Fibroblast of peridontal ligament (primary cell): ENCODE measurements at regions not wholly inside any gene's neighbourhood (a gene's known extent, or its start where the extent isn't known, plus 50 kb on each side); places are given as distances from the start of the nearest gene placed in this dataset.
"Not testable (repeated sequence)": the region's sequence is repeated elsewhere in the genome, so short reads cannot be mapped to it uniquely, and the experiment has no call there.

ENCODE experiments used
- DNase-seq: peaks from one replicate; pipeline ENCODE4 v3.0.0-alpha.2; 2010; ENCODE audit errors: extremely low read depth

DNA sequence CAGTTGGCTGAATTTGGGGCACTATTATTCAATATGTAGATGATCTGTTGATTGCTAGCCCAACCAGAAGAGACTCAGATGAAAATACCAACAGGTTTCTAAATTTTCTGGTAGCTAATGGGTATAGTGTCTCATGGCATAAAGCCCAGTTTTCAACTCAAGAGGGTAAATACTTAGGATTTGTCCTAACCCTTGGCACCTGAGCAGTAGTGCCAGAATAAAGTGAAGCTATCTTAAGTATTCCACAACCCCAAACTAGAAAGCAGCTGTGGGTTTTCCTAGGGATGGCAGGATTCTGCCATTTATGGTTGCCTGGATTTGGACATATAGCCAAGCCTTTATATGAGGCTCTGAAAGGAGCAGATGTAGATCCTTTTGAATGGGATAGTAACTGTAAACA, 119.0 kb downstream of the AGTR2 start:
- no peak for DNase-seq

DNA sequence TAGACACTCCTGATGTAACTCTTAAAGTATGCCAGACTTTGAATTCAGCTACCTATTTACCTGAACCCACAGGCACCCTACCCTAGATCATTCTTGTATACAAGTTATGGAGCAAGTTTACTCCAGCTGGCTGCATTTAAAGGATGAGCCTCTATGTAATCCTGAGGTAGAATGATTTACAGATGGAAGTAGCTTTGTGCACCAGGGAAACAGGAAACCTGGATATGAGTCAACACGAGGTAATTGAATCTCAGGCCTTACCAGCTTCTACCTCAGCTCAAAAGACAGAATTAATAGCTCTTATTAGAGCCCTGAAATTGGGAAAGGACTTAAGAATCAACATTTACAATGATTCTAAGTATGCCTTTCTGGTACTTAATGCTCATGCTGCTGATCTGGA, 119.8 kb downstream of the AGTR2 start:
- DNase-seq: no peak

DNA sequence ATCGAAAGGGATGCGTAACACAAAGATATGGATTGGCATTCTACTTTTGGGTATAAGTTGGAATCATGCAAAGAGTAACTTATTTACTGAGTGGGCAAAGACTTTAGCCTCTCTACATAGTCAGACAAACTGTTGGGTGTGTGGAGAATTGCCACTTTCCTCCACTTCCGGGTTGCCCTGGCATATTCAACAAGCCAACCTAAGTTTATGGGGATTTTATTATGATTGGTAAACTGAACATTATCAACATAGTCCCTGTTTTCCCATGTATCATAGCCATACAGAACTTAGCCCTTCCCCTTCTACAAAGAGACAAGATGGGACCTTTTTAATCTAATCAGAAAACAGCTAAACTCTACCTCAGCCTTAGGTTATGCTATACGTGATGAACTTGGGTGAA, 121.6 kb downstream of the AGTR2 start:
- DNase-seq: no peak

DNA sequence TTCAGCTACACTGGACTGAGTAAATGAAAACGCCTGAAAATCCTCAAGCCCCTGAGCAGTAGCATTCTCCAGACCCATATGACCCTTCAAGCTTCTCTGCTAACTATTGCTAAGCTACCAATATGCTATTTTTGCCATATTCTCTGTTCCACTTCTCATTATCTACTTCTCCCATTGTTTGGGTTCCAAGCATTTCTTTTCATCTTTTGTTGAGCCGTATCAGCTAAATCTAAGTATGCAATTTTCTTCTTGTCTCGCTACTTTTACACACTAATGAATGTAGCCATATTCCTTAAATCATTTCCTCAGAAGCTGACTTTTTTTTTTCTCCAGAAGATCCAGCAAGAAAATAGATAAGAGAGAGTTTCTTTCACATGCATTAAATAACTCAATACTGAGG, 128.4 kb downstream of the AGTR2 start:
- no peak for DNase-seq

DNA sequence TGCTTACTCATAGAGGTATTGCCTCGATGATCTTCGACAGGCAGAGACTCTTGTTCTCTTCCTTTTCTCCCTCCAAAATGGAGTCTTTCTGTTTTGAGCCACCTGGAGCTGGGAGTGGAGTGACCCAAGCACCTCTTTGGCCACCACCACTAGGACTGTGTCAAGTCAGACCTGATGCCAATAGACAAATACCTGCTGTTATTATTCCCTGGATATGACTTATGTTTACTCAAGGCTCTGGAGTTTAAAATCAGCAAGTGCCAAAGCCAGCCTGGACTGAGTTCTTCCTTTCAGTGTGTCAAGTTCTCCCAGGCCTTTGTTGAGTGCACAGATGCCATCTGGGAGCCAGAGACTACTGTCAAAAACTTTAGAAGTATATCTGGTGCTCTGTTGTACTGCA, 130.2 kb upstream of the SLC6A14 start:
- DNase-seq: no peak

DNA sequence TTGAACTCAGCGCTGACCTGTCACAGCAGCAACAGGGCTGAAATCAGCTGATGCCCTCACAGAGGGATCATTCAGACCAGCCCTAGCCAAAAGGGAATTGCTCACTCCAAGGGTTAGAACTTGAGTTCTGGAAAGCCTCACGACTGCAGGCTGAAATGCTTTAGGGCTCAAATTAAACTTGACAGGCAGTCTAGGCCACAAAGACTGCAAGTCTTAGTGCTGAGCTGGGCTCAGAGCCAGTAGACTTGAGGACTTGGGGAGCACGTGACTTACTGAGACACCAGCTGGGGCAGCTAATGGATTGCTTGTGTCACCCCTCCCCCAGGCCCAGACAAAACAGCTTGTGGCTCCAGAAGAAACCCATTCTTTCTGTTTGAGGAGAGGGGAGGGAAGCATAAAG, 119.0 kb upstream of the SLC6A14 start:
- peak; percentile 27 for DNase-seq

DNA sequence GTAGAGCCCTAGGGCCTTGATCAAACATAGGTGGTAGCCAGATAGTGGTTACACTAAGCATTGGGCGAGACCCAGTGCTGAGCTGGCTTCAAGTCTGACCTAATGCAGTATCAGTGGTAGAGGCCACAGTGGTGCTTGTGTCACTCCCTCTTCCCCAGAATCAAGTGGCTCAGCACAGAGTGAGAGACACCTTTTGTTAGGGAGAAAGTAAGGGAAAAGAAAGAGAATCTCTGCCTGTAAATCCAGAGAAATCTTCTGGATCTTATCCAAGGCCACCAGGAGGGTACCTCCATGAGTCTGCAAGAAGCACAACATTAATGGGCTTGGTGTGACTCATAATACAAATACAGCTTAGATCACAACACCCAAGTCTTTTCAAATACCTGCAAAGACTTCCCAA, 117.7 kb upstream of the SLC6A14 start:
- no peak for DNase-seq

DNA sequence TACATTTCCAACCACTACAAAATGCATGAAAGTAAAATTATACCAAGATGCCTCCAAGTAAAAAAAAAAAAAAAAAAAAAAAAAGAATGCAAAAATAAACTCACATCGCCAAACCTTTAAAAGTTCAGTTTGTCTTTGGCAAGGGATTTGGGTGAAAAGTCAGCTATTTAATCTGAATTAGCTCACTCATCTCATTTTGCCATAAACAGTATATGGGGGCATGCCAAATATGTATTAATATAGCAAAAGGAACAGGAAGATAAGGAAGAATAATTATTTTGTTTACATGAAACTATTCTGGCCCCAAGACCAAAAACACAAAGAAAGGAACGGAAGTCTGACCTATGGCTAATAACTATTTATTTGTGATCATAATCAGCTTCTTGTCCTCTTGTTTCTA, 114.7 kb upstream of the SLC6A14 start:
- no peak for DNase-seq

DNA sequence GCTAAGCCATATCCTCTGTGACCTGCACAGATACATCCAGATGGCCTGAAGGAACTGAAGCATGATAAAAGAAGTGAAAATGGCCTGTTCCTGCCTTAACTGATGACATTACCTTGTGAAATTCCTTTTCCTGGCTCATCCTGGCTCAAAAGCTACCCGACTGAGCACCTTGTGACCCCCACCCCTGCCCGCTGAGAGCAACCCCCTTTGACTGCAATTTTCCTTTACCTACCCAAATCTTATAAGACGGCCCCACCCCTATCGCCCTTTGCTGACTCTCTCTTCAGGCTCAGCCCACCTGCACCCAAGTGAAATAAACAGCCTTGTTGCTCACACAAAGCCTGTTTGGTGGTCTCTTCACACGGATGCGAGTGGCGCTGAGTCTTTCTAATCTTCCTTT, 104.4 kb upstream of the SLC6A14 start:
- not testable (repeated sequence) for DNase-seq

DNA sequence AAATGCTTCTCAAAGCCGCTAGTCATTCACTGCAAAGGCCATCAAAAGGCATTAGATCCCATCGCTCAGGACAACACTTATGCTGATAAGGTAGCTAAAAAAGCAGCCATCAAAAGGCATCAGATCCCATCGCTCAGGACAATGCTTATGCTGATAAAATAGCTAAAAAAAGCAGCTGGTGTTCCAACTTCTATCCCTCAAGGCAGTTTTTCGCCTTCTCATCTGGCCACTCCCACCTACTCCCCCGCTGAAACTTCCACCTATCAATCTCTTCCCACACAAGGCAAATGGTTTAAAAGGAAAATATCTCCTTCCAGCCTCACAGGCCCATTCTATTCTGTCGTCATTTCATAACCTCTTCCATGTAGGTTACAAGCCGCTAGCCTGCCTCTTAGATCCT, 101.6 kb upstream of the SLC6A14 start:
- not testable (repeated sequence) for DNase-seq

DNA sequence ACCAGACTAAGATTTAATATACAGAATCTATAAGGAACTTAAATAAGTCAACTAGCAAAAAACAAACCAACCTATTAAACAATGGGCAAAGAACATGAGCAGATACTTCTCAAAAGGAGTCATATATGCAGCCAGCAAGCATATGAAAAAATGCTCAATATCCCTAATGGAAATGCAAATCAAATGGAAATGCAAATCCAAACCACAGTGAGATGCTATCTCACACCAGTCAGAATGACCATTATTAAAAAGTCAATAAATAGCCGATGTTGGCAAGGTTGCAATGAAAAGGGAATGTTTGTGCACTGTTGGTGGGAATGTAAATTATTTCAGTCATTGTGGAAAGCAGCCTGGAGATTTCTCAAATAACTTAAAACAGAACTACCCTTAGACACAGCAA, 97.0 kb upstream of the SLC6A14 start:
- no peak for DNase-seq

DNA sequence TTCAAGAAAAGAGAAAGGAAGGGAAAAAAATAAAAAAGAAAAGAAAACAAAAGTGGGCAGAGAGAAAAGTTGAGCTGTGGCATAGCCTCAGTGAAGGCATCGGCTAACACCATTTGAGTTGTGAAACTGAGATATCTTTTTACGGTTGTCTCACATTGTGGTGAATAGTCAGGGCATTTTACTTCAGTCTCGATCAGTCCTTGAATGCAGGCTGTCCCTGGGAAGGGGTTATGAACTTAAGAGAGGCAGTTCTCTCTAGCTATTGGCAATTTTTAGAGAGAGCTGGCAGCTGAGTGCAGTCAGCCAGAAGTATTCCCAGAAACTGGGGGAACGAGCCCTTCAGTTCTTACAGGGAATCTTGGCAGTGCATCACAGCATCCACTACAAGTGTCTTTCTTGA, 93.5 kb upstream of the SLC6A14 start:
- DNase-seq: no peak

DNA sequence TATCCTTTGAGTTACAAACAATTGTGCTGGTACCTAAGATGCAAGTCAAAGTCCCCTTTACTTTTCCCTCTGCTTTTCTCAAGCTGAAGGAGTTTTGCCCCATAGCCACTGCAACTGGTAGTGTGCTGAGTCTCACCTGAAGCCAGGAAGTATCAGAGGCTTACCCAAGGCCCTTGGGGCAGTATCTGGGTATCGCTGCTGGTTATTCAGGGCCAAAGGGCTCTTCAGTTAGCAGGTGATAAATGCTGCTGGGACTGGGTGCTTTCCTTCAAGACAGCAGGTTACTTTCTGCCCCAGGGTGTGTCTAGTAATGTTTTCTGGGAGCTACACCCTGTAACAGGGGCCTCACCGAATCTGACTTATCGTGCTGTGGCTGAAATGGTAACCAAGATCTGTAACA, 90.4 kb upstream of the SLC6A14 start:
- no peak for DNase-seq

DNA sequence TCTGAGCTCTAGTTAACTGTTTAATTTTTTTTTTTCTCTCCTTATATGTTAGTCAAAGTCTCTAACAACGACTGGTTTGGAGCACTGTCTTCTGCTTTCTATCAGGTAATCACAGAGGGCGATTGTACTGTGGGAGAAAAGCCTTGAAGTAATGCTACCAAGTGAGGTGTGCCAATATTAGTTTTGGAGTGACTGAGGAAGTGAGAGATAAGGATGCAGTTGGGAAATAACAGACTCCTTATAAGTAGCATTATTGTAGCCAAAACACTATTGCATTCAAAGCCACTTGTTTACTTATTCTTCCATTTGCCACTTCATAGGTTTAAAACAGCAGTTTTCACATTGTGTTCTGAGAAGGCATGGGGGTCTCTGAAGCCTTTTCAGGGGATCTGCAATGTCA, 79.1 kb upstream of the SLC6A14 start:
- DNase-seq: no peak

DNA sequence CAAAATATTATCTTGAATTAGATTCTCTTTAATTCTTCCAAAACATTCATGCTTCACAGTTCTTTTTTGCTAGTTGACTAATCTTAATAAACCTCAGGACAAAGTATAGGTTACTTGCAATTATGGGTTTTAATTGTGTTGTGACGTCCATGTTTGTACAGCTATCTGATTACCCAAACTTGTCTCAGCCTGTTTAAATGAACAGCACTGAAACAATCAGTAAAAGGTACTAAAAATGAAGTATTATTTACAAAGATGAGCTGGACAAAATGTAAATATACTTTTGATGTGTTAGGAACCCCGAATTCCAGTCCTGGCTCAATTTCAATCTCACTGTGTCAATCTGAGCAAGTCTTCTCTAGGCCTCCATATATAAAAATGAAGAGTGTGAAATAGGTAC, 57.4 kb upstream of the SLC6A14 start:
- no peak for DNase-seq

DNA sequence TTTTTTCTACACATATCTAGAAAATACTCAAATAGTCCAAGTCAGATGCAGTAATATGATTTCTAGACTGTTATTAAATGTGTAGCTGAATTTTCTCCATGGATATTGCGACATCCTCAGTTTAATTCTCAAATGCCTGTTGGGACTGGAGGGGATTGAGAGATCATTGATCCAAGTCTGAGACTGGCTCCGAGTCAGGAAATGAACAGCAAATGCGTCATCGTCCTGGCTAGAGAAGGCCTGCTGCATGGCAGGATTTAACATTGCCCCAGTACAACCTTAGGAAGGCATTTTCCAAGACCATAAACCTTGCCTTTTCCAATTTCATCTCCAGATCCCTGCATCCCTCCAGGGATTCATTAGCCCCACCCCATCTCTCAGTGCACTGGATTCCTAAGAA, 56.6 kb upstream of the SLC6A14 start:
- DNase-seq: peak; percentile 73

DNA sequence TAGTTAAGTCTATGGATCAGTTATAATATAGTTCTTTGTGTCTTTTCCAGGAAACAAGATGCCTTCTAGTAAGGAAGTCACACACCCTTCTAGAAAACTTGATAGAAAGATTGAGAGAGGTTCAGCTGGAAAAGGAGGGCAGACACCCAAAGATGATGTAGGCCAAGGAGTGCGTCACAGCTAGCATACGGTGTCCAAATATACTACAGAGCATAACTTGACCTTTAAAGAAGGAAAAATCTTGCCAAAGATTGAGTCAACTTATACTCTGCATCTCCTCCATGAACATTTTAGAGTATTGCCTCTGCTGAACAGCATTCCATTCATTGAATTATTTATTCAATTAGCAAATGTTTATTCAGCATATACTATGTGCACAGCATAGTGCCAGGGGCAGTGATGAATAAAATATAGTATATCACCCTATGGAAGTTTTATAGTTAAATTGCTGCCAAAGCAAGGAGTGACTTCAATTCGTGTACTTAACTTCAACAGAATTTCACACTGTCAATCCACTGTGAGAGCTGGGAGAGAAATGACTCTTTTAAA, 51.9 kb upstream of the SLC6A14 start:
- peak; percentile 24 for DNase-seq
